ENCODE measurements at regions not wholly inside any gene's neighbourhood (a gene's known extent, or its start where the extent isn't known, plus 50 kb on each side); places are given as distances from the start of the nearest gene placed in this dataset.
"Not testable (repeated sequence)": the region's sequence is repeated elsewhere in the genome, so short reads cannot be mapped to it uniquely, and the experiment has no call there.

DNA sequence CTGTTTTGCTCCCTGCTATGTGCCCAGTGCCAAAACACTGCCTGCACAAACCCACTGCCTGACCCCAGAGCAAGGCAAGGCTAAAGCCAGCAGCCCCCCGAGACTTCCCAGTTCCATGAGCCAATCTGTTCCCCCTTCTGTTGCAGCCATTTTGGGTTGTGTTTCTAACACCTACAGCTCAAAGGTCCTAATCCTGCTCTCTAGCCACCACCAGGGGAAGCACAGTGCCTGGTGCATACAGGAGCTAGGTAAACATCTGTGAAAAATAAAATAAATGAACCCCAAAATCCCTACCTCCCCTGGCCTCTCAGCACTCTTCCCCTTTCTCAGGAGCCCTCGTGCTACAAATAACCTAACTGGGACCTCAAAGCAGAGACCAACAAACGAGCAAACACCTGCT lies 190.2 kb downstream of the MATN1 start:
- no peak for DNase-seq (ENCODE audit: low read depth in 6 of 9, low spot score in 9 of 9)
- Histone ChIP-seq H3K27me3 (ENCODE audit: control insufficient read depth in 2 of 2, insufficient read depth in 1 of 2, low read length in 1 of 2) (no peaks in the 10 kb centered on the region), H3K36me3 (ENCODE audit: control insufficient read depth in 2 of 2, insufficient read depth in 2 of 2, low read length in 1 of 2) (no peaks in the 10 kb centered on the region), H3K4me3 (ENCODE audit: low read length in 2 of 2) (no peak overlapping the region), H3K9me3 (ENCODE audit: control insufficient read depth in 2 of 2, insufficient read depth in 1 of 2, low read length in 1 of 2) (no peaks in the 10 kb centered on the region), H3K27ac (ENCODE audit: low read depth in 1 of 2, low read length in 1 of 2) (no peak overlapping the region), H3K4me1 (ENCODE audit: control insufficient read depth in 2 of 2, insufficient read depth in 2 of 2, low read length in 2 of 2) (no peaks in the 10 kb centered on the region)
- WGBS: 67% methylated on average over 3 of the region's 3 CpGs

DNA sequence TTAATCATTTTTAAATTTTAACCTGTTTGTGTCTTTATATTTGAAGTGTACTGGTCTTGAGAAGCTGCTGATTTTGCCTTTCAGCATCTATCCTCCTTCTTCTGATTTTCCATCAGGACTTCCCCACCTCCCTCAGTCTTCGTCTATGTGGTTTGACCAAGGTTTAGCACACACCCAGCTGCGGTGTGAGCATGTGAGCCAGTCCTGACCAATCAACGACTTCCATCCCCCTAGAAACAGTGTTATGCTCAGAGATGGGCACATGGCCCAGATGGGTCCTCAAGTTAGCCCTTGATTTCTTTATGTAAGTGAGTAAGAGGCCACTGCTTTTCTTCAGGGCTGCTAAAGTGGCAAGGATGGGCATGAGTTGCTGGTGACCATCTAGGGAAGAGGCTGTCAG lies 190.8 kb downstream of the MATN1 start:
- no peak overlapping the region for H3K4me3 ChIP-seq (ENCODE audit: low read length in 2 of 2)
- 88% methylated on average over 3 of the region's 3 CpGs for WGBS
- no peaks in the 10 kb centered on the region for H3K9me3 ChIP-seq (ENCODE audit: control insufficient read depth in 2 of 2, insufficient read depth in 1 of 2, low read length in 1 of 2)
- no peaks in the 10 kb centered on the region for H3K36me3 ChIP-seq (ENCODE audit: control insufficient read depth in 2 of 2, insufficient read depth in 2 of 2, low read length in 1 of 2)
- H3K27me3 ChIP-seq (ENCODE audit: control insufficient read depth in 2 of 2, insufficient read depth in 1 of 2, low read length in 1 of 2): no peaks in the 10 kb centered on the region
- DNase-seq (ENCODE audit: low read depth in 6 of 9, low spot score in 9 of 9): no peak
- no peak overlapping the region for H3K27ac ChIP-seq (ENCODE audit: low read depth in 1 of 2, low read length in 1 of 2)
- no peaks in the 10 kb centered on the region for H3K4me1 ChIP-seq (ENCODE audit: control insufficient read depth in 2 of 2, insufficient read depth in 2 of 2, low read length in 2 of 2)

DNA sequence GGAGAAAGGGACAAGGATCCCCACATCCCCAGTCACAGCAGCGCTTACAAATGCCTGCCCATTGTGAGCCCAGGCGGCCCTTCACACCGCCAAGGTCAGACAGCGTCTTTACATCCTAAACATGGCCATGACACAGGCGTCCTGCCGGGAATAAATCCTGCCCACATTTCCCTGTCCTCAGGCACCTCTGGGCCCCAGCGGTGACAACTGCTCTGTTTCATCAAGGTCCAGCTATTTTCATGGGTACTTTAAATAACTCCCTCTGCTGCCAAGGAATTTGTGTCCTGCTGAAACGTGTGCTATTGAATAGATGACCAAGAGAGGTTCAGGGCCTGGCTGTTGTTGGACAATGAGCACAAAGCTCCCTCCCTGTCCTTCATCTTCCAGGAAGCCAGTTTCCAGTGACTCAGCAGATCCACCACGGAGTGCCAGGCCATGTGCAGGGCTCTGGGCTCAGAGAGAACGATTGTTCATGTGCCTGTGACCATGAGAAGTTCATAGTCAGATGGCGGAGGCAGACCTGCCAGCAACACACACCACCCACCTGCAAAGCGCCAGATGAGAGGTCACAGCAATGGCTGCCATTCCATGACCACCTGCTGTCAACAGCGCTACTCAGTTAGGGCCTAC lies 195.8 kb downstream of the MATN1 start:
- Histone ChIP-seq H3K27ac (ENCODE audit: low read depth in 1 of 2, low read length in 1 of 2) (no peak overlapping the region), H3K36me3 (ENCODE audit: control insufficient read depth in 2 of 2, insufficient read depth in 2 of 2, low read length in 1 of 2) (no peaks in the 10 kb centered on the region), H3K4me1 (ENCODE audit: control insufficient read depth in 2 of 2, insufficient read depth in 2 of 2, low read length in 2 of 2) (no peaks in the 10 kb centered on the region), H3K27me3 (ENCODE audit: control insufficient read depth in 2 of 2, insufficient read depth in 1 of 2, low read length in 1 of 2) (no peaks in the 10 kb centered on the region), H3K9me3 (ENCODE audit: control insufficient read depth in 2 of 2, insufficient read depth in 1 of 2, low read length in 1 of 2) (no peaks in the 10 kb centered on the region), H3K4me3 (ENCODE audit: low read length in 2 of 2) (no peak overlapping the region)
- WGBS: 72% methylated on average over 13 of the region's 13 CpGs
- DNase-seq (ENCODE audit: low read depth in 6 of 9, low spot score in 9 of 9): no peak

DNA sequence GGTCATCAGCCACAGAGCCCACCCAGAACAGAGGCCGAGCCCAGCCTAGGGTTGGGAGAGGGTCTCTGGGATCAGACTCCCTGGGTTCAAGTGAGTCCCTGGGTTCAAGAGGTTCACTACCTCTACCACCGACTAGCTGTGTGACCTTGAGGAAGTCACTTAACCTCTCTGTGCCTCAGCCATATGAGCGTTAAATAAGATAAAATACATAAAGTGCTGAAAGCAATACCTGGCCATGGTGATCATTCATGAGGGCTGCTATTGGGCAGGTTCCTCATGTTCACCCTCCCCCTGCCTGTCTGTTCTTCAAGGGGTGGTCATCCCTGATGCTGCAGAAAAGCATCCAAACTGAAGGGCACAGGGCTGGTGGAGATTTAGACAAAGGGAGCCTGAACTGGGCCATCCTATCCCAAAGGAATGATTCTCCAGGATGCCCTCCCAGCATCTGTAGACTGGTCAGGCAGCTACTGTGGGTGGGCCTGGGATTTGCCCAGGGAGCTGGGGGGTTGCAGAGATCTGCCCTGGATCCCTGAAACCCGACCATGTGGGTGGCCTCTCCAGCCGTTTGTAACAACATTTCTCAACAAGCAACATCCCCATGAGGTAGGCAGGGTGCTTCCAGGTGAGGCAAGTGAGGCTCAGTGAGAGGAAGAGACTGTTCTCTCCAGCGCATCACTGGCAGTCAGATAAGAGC lies 196.6 kb downstream of the MATN1 start:
- no peak overlapping the region for H3K4me3 ChIP-seq (ENCODE audit: low read length in 2 of 2)
- no peaks in the 10 kb centered on the region for H3K36me3 ChIP-seq (ENCODE audit: control insufficient read depth in 2 of 2, insufficient read depth in 2 of 2, low read length in 1 of 2)
- DNase-seq (ENCODE audit: low read depth in 6 of 9, low spot score in 9 of 9): no peak
- H3K27ac ChIP-seq (ENCODE audit: low read depth in 1 of 2, low read length in 1 of 2): no peak overlapping the region
- H3K4me1 ChIP-seq (ENCODE audit: control insufficient read depth in 2 of 2, insufficient read depth in 2 of 2, low read length in 2 of 2): no peaks in the 10 kb centered on the region
- WGBS: 56% methylated on average over 6 of the region's 6 CpGs
- H3K27me3 ChIP-seq (ENCODE audit: control insufficient read depth in 2 of 2, insufficient read depth in 1 of 2, low read length in 1 of 2): no peaks in the 10 kb centered on the region
- H3K9me3 ChIP-seq (ENCODE audit: control insufficient read depth in 2 of 2, insufficient read depth in 1 of 2, low read length in 1 of 2): no peaks in the 10 kb centered on the region

DNA sequence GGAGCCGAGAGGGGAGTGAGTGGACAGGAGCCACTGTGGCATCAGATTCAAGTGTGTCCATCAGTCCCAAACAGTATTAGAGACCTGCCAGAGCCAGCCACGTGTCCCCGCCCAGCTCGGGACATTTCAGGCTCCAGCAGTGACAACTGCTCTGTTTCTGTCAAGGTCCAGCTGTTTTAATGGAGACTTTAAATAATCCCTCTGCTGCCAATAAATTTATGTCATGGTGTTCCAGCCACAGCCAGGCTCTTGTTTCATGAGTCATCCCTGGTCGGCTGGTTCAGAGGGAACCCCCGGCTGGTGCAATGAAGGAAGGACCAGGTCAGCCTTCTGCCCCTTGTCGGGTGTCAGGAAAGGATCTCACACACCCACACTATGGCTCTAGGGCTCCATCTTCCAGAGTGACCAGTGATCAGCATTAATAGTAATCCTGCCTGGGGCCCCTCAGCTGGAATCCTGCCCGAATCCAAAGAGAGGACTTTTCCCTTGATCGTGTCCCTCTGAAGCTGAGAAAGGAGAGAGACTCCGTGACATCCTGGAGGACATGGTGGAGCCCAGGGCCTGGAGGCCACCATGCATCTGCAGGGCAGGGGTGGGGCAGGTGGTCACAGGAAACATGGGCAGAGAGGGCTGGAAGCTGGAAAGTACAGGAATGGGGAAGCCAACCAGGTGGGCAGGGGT lies 197.3 kb downstream of the MATN1 start:
- DNase-seq (ENCODE audit: low read depth in 6 of 9, low spot score in 9 of 9): no peak
- Histone ChIP-seq H3K4me3 (ENCODE audit: low read length in 2 of 2) (no peak overlapping the region), H3K27ac (ENCODE audit: low read depth in 1 of 2, low read length in 1 of 2) (no peak overlapping the region), H3K9me3 (ENCODE audit: control insufficient read depth in 2 of 2, insufficient read depth in 1 of 2, low read length in 1 of 2) (no peaks in the 10 kb centered on the region), H3K4me1 (ENCODE audit: control insufficient read depth in 2 of 2, insufficient read depth in 2 of 2, low read length in 2 of 2) (no peaks in the 10 kb centered on the region), H3K27me3 (ENCODE audit: control insufficient read depth in 2 of 2, insufficient read depth in 1 of 2, low read length in 1 of 2) (no peaks in the 10 kb centered on the region), H3K36me3 (ENCODE audit: control insufficient read depth in 2 of 2, insufficient read depth in 2 of 2, low read length in 1 of 2) (no peaks in the 10 kb centered on the region)
- WGBS: 67% methylated on average over 10 of the region's 10 CpGs

DNA sequence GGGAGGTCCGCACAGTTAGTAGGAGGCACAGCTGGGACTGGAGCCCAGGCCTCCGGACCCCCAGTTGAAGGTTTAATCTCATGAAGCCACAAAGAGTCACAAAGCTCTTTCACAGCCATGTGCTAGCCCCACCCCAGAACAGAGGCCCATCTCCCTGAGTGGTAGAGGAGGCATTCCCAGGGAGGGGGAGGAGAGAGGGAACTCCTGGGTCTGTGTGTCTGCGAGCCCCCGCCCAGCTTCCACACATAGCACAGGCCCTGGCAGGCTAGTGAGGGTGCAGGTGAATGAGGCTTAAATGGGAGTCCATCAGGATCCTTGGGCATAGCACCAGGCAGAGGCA lies 197.8 kb downstream of the MATN1 start:
- Histone ChIP-seq H3K27ac (ENCODE audit: low read depth in 1 of 2, low read length in 1 of 2) (no peak overlapping the region), H3K4me1 (ENCODE audit: control insufficient read depth in 2 of 2, insufficient read depth in 2 of 2, low read length in 2 of 2) (no peaks in the 10 kb centered on the region), H3K4me3 (ENCODE audit: low read length in 2 of 2) (no peak overlapping the region), H3K36me3 (ENCODE audit: control insufficient read depth in 2 of 2, insufficient read depth in 2 of 2, low read length in 1 of 2) (no peaks in the 10 kb centered on the region), H3K27me3 (ENCODE audit: control insufficient read depth in 2 of 2, insufficient read depth in 1 of 2, low read length in 1 of 2) (no peaks in the 10 kb centered on the region), H3K9me3 (ENCODE audit: control insufficient read depth in 2 of 2, insufficient read depth in 1 of 2, low read length in 1 of 2) (no peaks in the 10 kb centered on the region)
- no peak for DNase-seq (ENCODE audit: low read depth in 6 of 9, low spot score in 9 of 9)
- WGBS: 82% methylated on average over 4 of the region's 4 CpGs

DNA sequence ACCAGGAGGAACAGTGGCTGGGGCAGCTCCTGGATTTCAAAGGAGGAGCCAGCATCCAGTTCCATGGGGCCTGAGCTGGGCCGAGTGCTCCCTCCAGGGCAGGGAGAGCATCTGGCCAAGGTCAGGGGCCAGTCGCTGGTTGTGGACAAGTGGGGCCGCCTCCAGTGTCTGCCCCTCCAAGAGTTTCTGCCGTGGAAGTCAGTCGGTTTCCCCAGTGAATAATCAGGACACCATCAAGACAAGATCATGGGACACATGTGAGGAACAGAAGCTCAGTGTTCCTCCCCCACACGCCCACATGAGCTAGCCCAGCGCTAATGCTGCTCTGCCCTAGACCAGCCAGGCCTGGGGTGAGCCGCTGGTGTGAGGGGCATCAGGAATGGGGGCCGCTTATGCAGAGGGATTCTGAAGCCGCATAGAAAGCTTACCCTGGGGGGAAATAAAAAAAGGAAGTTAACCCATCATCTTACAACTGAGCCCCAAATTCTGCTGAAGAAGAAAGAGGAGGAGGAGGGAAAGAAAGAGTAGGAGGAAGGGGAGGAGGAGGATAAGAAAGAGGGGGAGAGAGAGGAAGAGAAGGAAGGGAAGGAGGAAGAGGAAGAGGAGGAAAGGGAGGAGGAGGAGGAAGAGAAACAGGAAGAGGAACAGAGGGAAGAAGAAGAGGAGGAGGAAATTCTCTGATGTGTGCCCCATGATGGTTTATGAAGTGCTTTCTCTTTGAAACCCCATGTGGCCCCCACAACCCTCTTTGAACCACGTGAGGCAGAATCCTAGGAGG lies 198.4 kb downstream of the MATN1 start:
- no peak for DNase-seq (ENCODE audit: low read depth in 6 of 9, low spot score in 9 of 9)
- H3K4me1 ChIP-seq (ENCODE audit: control insufficient read depth in 2 of 2, insufficient read depth in 2 of 2, low read length in 2 of 2): no peaks in the 10 kb centered on the region
- WGBS: 76% methylated on average over 11 of the region's 11 CpGs
- no peaks in the 10 kb centered on the region for H3K36me3 ChIP-seq (ENCODE audit: control insufficient read depth in 2 of 2, insufficient read depth in 2 of 2, low read length in 1 of 2)
- no peak overlapping the region for H3K27ac ChIP-seq (ENCODE audit: low read depth in 1 of 2, low read length in 1 of 2)
- no peaks in the 10 kb centered on the region for H3K27me3 ChIP-seq (ENCODE audit: control insufficient read depth in 2 of 2, insufficient read depth in 1 of 2, low read length in 1 of 2)
- H3K9me3 ChIP-seq (ENCODE audit: control insufficient read depth in 2 of 2, insufficient read depth in 1 of 2, low read length in 1 of 2): no peaks in the 10 kb centered on the region
- no peak overlapping the region for H3K4me3 ChIP-seq (ENCODE audit: low read length in 2 of 2)

DNA sequence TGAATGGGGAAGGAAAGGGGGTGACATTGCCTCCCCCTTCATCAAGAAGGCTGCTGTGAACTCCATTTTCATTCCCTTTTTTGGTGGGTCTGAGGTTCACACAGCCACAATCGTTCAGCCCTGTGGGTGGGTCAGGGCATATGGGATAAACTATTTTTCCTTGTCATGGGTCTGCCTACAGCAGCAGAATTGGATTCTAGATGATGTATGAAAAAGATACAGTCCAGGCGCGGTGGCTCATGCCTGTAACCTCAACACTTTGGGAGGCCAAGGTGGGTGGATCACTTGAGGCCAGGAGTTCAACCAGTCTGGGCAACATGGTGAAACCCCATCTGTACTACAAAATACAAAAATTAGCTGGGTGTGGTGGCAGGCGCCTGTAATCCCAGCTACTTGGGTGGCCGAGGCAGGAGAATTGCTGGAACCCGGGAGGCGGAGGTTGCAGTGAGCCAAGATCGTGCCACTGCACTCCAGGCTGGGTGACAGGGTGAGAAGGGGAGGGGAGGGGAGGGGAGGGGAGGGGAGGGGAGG lies 199.3 kb downstream of the MATN1 start:
- H3K9me3 ChIP-seq (ENCODE audit: control insufficient read depth in 2 of 2, insufficient read depth in 1 of 2, low read length in 1 of 2); H3K36me3 ChIP-seq (ENCODE audit: control insufficient read depth in 2 of 2, insufficient read depth in 2 of 2, low read length in 1 of 2); H3K4me3 ChIP-seq (ENCODE audit: low read length in 2 of 2); DNase-seq (ENCODE audit: low read depth in 6 of 9, low spot score in 9 of 9); H3K4me1 ChIP-seq (ENCODE audit: control insufficient read depth in 2 of 2, insufficient read depth in 2 of 2, low read length in 2 of 2); H3K27ac ChIP-seq (ENCODE audit: low read depth in 1 of 2, low read length in 1 of 2); H3K27me3 ChIP-seq (ENCODE audit: control insufficient read depth in 2 of 2, insufficient read depth in 1 of 2, low read length in 1 of 2): not testable (repeated sequence)
- WGBS: 83% methylated on average over 8 of the region's 8 CpGs
